Vagina (tissue), 2 donors: ENCODE measurements at regions not wholly inside any gene's neighbourhood (a gene's known extent, or its start where the extent isn't known, plus 50 kb on each side); places are given as distances from the start of the nearest gene placed in this dataset.

Source experiments
- DNase-seq, 2 donors: peaks; one replicate each; pipeline ENCODE4 v3.0.0-alpha.2; 2017; ENCODE audit errors: extremely low spot score in 2 of 2
- H3K27ac ChIP-seq: fragments of 200-600 bp; sonication (generic); one replicate; pipeline ENCODE4 v1.5.1; 2019
- H3K27me3 ChIP-seq: fragments of 200-600 bp; sonication (generic); one replicate; pipeline ENCODE4 v1.5.1; 2019
- H3K36me3 ChIP-seq, 2 donors: fragments of 200-600 bp; sonication (generic); one replicate each; pipeline ENCODE4 v1.5.1; 2017 to 2019
- H3K4me1 ChIP-seq: fragments of 200-600 bp; sonication (generic); one replicate; pipeline ENCODE4 v1.5.1; 2019
- H3K4me3 ChIP-seq, 2 donors: fragments of 200-600 bp; sonication (generic); 1 replicate in 1 of 2; 2 replicates in 1 of 2; pipeline ENCODE4 v1.5.1; 2016 to 2019
- H3K9me3 ChIP-seq: fragments of 200-600 bp; sonication (generic); one replicate; pipeline ENCODE4 v1.5.1; 2019
- CTCF ChIP-seq, 3 experiments: fragments of 450-650 bp in 2 of 3; fragments of 200-600 bp in 1 of 3; sonication (generic) in 1 of 3; IDR thresholded peaks; one replicate each; pipeline ENCODE4 v1.5.1; 2017 to 2019; ENCODE audit warnings: antibody characterized with exemption in 3 of 3, mild to moderate bottlenecking in 2 of 3, moderate library complexity in 2 of 3
- POLR2A ChIP-seq, 2 donors: fragments of 450-650 bp; IDR thresholded peaks; one replicate each; pipeline ENCODE4 v1.6.1; 2017; ENCODE audit warnings: antibody characterized with exemption in 2 of 2, mild to moderate bottlenecking in 2 of 2, moderate library complexity in 2 of 2
- POLR2AphosphoS5 ChIP-seq, 2 donors: sonication (generic); formaldehyde crosslinking; IDR thresholded peaks; one replicate each; pipeline ENCODE4 v1.9.0; 2017; ENCODE audit warnings: antibody characterized with exemption in 2 of 2, mild to moderate bottlenecking in 2 of 2, low read depth in 1 of 2; ENCODE audit not compliant: insufficient read depth in 1 of 2
- intact Hi-C: fragments of 100-400 bp; cut with DNase I; formaldehyde crosslinking; loops from one replicate; pipeline ENCODE4 v1.15.1; 2023

GRCh38 chr6:49155316-49155715, 307.7 kb downstream of the MMUT start:
- no peak for DNase-seq
- H3K36me3 ChIP-seq = no peaks in the 10 kb centered on the region
- no peak overlapping the region for H3K4me3 ChIP-seq
- no peaks in the 10 kb centered on the region for H3K27me3 ChIP-seq
- no peaks in the 10 kb centered on the region for H3K4me1 ChIP-seq
- TF ChIP-seq POLR2A (IDR thresholded peaks at IDR 0.05) = no peak
- no peak for TF ChIP-seq POLR2AphosphoS5 (IDR thresholded peaks at IDR 0.05; ENCODE audit: insufficient read depth in 1 of 2, low read depth in 1 of 2)
- no peak for TF ChIP-seq CTCF (IDR thresholded peaks at IDR 0.05)
- no peak overlapping the region for H3K27ac ChIP-seq
- H3K9me3 ChIP-seq = no peaks in the 10 kb centered on the region
- intact Hi-C loops = no loop called here

- DNase-seq = no peak
- no peaks in the 10 kb centered on the region for H3K4me1 ChIP-seq
- no peaks in the 10 kb centered on the region for H3K36me3 ChIP-seq
- H3K27me3 ChIP-seq = no peaks in the 10 kb centered on the region
- TF ChIP-seq POLR2A (IDR thresholded peaks at IDR 0.05) = no peak
- no peak overlapping the region for H3K4me3 ChIP-seq
- no peak overlapping the region for H3K27ac ChIP-seq
- intact Hi-C loops = no loop called here
- H3K9me3 ChIP-seq = no peaks in the 10 kb centered on the region
These were observed 311.1 kb downstream of the MMUT start for GRCh38 chr6:49151957-49152356.

GRCh38 chr6:49151461-49151860, 311.6 kb downstream of the MMUT start:
- intact Hi-C loops = no loop called here
- Histone ChIP-seq H3K27me3 (no peaks in the 10 kb centered on the region), H3K4me3 (no peak overlapping the region), H3K4me1 (no peaks in the 10 kb centered on the region), H3K9me3 (no peaks in the 10 kb centered on the region), H3K36me3 (no peaks in the 10 kb centered on the region), H3K27ac (no peak overlapping the region)
- no peak for DNase-seq
- TF ChIP-seq CTCF (IDR thresholded peaks at IDR 0.05) (no peak), POLR2A (IDR thresholded peaks at IDR 0.05) (no peak), POLR2AphosphoS5 (IDR thresholded peaks at IDR 0.05; ENCODE audit: insufficient read depth in 1 of 2, low read depth in 1 of 2) (no peak)

- DNase-seq = no peak
These were observed 312.0 kb downstream of the MMUT start for GRCh38 chr6:49151033-49151432.

GRCh38 chr6:49145280-49145679, 317.8 kb downstream of the MMUT start:
- intact Hi-C loops = no loop called here
- H3K27ac ChIP-seq = no peak overlapping the region
- H3K9me3 ChIP-seq = no peaks in the 10 kb centered on the region
- H3K4me1 ChIP-seq = no peaks in the 10 kb centered on the region
- no peaks in the 10 kb centered on the region for H3K27me3 ChIP-seq
- TF ChIP-seq POLR2A (IDR thresholded peaks at IDR 0.05) = no peak
- no peak for TF ChIP-seq CTCF (IDR thresholded peaks at IDR 0.05)
- no peak for TF ChIP-seq POLR2AphosphoS5 (IDR thresholded peaks at IDR 0.05; ENCODE audit: insufficient read depth in 1 of 2, low read depth in 1 of 2)
- H3K36me3 ChIP-seq = no peaks in the 10 kb centered on the region
- no peak overlapping the region for H3K4me3 ChIP-seq
- DNase-seq = no peak

More at GRCh38 chr6:49151033-49151432, 312.0 kb downstream of the MMUT start:
- intact Hi-C loops = no loop called here
- Histone ChIP-seq H3K27me3 (no peaks in the 10 kb centered on the region), H3K4me3 (no peak overlapping the region), H3K9me3 (no peaks in the 10 kb centered on the region), H3K27ac (no peak overlapping the region), H3K36me3 (no peaks in the 10 kb centered on the region), H3K4me1 (no peaks in the 10 kb centered on the region)
- TF ChIP-seq POLR2A (IDR thresholded peaks at IDR 0.05) (no peak), POLR2AphosphoS5 (IDR thresholded peaks at IDR 0.05; ENCODE audit: insufficient read depth in 1 of 2, low read depth in 1 of 2) (no peak), CTCF (IDR thresholded peaks at IDR 0.05) (no peak)
